HG02571 (cell line): ENCODE measurements at regions not wholly inside any gene's neighbourhood (a gene's known extent, or its start where the extent isn't known, plus 50 kb on each side); places are given as distances from the start of the nearest gene placed in this dataset.
"Not testable (repeated sequence)": the region's sequence is repeated elsewhere in the genome, so short reads cannot be mapped to it uniquely, and the experiment has no call there.

Experiments used
- ATAC-seq: cut with Tn5 transposase; IDR thresholded peaks from one replicate; pipeline ENCODE4 v1.9.1; 2021; ENCODE audit warnings: mild to moderate bottlenecking, moderate library complexity; ENCODE audit not compliant: unreplicated experiment

GRCh38 chr12:24530689-24531088, 418.2 kb downstream of the BCAT1 start:
- ATAC-seq: no peak

- ATAC-seq: no peak
Measured at GRCh38 chr12:24527102-24527501, 421.8 kb downstream of the BCAT1 start.

- no peak for ATAC-seq
Measured at GRCh38 chr12:24522736-24523135, 426.2 kb downstream of the BCAT1 start.

- ATAC-seq: no peak
Measured at GRCh38 chr12:24519759-24520158, 429.1 kb downstream of the BCAT1 start.

- no peak for ATAC-seq
Measured at GRCh38 chr12:24517000-24517399, 431.9 kb downstream of the BCAT1 start.

- ATAC-seq: no peak
Measured at GRCh38 chr12:24510581-24511125, 438.2 kb downstream of the BCAT1 start.

- no peak for ATAC-seq
Measured at GRCh38 chr12:24507827-24508226, 441.1 kb downstream of the BCAT1 start.

- ATAC-seq: no peak
Measured at GRCh38 chr12:24505366-24506015, 443.4 kb downstream of the BCAT1 start.

GRCh38 chr12:24503477-24503876, 445.4 kb downstream of the BCAT1 start:
- not testable (repeated sequence) for ATAC-seq

- no peak for ATAC-seq
Measured at GRCh38 chr12:24500831-24501230, 448.1 kb downstream of the BCAT1 start.

GRCh38 chr12:24500421-24500820, 448.5 kb downstream of the BCAT1 start:
- no peak for ATAC-seq

- no peak for ATAC-seq
Measured at GRCh38 chr12:24499151-24500146, 449.5 kb downstream of the BCAT1 start.

- ATAC-seq: no peak
Measured at GRCh38 chr12:24496755-24497154, 452.1 kb downstream of the BCAT1 start.

GRCh38 chr12:24494401-24494800, 454.5 kb downstream of the BCAT1 start:
- ATAC-seq: no peak

GRCh38 chr12:24491968-24492367, 456.9 kb downstream of the BCAT1 start:
- no peak for ATAC-seq

GRCh38 chr12:24489939-24490338, 459.0 kb downstream of the BCAT1 start:
- ATAC-seq: no peak

- no peak for ATAC-seq
Measured at GRCh38 chr12:24488906-24489619, 459.8 kb downstream of the BCAT1 start.

GRCh38 chr12:24488091-24488596, 460.8 kb downstream of the BCAT1 start:
- no peak for ATAC-seq

GRCh38 chr12:24487606-24488005, 461.3 kb downstream of the BCAT1 start:
- no peak for ATAC-seq

GRCh38 chr12:24483732-24484131, 465.2 kb downstream of the BCAT1 start:
- ATAC-seq: no peak
